Progenitor cell of endocrine pancreas (in vitro differentiated cells): ENCODE measurements at regions not wholly inside any gene's neighbourhood (a gene's known extent, or its start where the extent isn't known, plus 50 kb on each side); places are given as distances from the start of the nearest gene placed in this dataset.

Experiments
- DNase-seq: peaks from one replicate; pipeline ENCODE4 v3.0.0; 2021; ENCODE audit warnings: low spot score; ENCODE audit not compliant: unreplicated experiment
- H3K27ac Mint-ChIP-seq: 2 replicates; pipeline ENCODE4 v1.8.0; 2021; ENCODE audit warnings: mild to moderate bottlenecking, moderate library complexity, mixed read lengths
- H3K27me3 Mint-ChIP-seq: 2 replicates; pipeline ENCODE4 v1.8.0; 2021; ENCODE audit warnings: mixed read lengths
- H3K36me3 Mint-ChIP-seq: 2 replicates; pipeline ENCODE4 v1.8.0; 2022; ENCODE audit warnings: mixed read lengths; ENCODE audit not compliant: insufficient read depth
- H3K4me1 Mint-ChIP-seq: 2 replicates; pipeline ENCODE4 v1.8.0; 2021; ENCODE audit warnings: low read depth, mixed read lengths
- H3K4me3 Mint-ChIP-seq: 2 replicates; pipeline ENCODE4 v1.8.0; 2021; ENCODE audit warnings: low read depth, mild to moderate bottlenecking, moderate library complexity, mixed read lengths
- H3K9me3 Mint-ChIP-seq: 2 replicates; pipeline ENCODE4 v1.8.0; 2021; ENCODE audit warnings: low read depth, mixed read lengths
- TF ChIP-seq, protein P1 (sequence below): fragments of 200-600 bp; sonication (generic); IDR thresholded peaks from one replicate; pipeline ENCODE4 v1.5.0; 2021; ENCODE audit warnings: antibody characterized with exemption, mild to moderate bottlenecking; ENCODE audit not compliant: unreplicated experiment

DNA sequence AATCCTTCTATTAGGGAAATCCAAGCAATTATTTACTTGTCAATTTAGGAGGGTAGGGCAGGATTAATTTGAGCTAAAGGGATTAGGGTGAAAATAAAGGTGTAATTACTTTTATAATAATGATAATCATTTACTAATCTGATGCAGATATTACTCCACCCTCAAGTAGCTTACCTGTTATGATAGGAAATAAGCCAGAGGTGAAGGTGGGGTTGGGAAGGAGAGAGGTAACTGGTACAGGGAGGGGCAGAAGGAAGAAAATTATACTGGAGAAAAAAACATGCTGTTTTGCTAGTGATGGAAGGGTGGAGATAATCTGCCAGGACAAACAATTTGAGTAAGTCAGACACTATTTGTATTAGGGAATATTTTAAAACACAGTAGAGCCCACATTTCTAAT is 157.7 kb downstream of the BARX2 start:
- H3K36me3 Mint-ChIP-seq, result no peaks in the 10 kb centered on the region
- TF ChIP-seq, protein P1, sequence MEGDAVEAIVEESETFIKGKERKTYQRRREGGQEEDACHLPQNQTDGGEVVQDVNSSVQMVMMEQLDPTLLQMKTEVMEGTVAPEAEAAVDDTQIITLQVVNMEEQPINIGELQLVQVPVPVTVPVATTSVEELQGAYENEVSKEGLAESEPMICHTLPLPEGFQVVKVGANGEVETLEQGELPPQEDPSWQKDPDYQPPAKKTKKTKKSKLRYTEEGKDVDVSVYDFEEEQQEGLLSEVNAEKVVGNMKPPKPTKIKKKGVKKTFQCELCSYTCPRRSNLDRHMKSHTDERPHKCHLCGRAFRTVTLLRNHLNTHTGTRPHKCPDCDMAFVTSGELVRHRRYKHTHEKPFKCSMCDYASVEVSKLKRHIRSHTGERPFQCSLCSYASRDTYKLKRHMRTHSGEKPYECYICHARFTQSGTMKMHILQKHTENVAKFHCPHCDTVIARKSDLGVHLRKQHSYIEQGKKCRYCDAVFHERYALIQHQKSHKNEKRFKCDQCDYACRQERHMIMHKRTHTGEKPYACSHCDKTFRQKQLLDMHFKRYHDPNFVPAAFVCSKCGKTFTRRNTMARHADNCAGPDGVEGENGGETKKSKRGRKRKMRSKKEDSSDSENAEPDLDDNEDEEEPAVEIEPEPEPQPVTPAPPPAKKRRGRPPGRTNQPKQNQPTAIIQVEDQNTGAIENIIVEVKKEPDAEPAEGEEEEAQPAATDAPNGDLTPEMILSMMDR, result no peak
- H3K27me3 Mint-ChIP-seq, result peaks cover 4% of the 10 kb centered on the region
- H3K27ac Mint-ChIP-seq, result no peak overlapping the region
- no peak for DNase-seq
- H3K4me1 Mint-ChIP-seq, result no peaks in the 10 kb centered on the region
- H3K9me3 Mint-ChIP-seq, result peaks cover 28% of the 10 kb centered on the region
- H3K4me3 Mint-ChIP-seq, result no peak overlapping the region

DNA sequence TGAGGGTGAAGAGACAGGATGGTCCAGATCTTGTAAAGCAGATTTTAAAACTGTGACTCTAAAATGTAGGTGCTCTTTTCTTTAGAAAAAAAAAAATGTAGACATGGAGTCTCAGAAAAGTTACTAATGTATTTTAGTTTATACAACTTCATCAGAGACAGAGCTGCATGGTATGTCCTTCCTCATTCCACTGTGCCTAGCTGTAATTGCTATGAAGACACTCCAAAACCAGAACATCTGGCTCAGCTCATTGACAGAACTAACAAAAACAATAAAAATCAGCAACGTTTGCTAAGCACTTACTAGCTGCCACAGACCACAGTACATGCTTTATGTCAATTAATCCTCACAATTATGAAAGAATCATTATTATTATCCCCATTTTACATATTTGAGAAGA is 160.7 kb downstream of the BARX2 start:
- H3K36me3 Mint-ChIP-seq, result no peaks in the 10 kb centered on the region
- TF ChIP-seq, protein P1, result no peak
- peaks cover 34% of the 10 kb centered on the region for H3K9me3 Mint-ChIP-seq
- no peak overlapping the region for H3K27ac Mint-ChIP-seq
- peaks cover 4% of the 10 kb centered on the region for H3K27me3 Mint-ChIP-seq
- H3K4me3 Mint-ChIP-seq, result no peak overlapping the region
- DNase-seq, result no peak
- H3K4me1 Mint-ChIP-seq, result no peaks in the 10 kb centered on the region

DNA sequence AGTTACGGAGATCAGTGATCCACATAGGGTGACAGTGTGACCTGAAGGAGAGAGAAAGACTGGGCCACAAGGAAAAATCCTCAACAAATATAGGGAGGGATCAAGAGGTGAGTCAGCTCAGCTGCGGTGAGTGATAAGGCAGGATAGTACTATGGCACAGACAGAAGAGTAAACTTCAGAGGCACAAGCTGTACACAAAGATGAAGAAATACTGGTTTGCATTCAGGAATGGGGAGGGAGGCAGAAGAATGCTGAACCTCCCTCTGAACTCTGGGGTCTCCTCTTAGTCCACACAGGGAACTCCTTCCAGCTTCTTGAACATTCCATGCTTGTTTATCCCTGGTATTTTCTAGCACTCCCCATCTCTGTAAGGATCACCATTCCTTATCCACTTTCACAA is 162.7 kb downstream of the BARX2 start:
- H3K4me1 Mint-ChIP-seq, result no peaks in the 10 kb centered on the region
- TF ChIP-seq, protein P1, result no peak
- no peak overlapping the region for H3K4me3 Mint-ChIP-seq
- H3K36me3 Mint-ChIP-seq, result no peaks in the 10 kb centered on the region
- peaks cover 38% of the 10 kb centered on the region for H3K9me3 Mint-ChIP-seq
- peak overlapping the region; percentile 67 for H3K27ac Mint-ChIP-seq
- H3K27me3 Mint-ChIP-seq, result no peaks in the 10 kb centered on the region
- DNase-seq, result no peak

DNA sequence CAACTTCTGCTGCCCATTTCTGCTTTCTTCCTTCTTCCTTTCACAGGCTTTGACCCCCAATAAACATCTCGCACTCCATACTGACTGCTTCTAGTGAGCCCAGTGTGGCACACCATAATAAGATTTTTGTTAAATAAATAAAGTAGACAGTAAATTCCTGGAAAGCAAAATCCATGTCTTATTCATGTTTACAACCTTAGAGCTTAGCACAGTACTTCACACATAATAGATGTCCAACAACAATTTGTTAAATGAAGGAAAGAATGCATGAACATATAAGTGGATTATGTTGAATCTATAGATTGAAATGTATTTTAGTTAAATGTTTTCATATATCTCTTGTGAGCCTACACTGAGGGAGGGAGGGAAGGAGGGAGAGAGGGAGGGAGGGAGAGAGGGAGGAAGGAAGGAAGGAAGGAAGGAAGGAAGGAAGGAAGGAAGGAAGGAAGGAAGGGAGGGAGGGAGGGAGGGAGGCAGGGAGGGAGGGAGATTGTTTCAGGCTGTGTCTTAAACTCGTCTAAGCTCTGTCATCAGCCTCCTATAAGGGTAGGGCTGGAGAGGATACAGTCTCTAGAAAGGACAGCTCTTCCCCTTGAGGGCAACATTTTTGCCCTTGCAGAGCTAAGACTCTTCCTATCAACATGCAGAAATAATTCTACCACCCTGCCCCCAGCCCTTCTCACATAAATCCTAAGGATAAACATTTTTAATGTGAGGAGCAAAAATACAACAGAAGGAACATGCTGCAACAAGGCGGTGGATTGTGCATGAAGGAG is 168.1 kb downstream of the BARX2 start:
- Mint-ChIP-seq H3K27ac (no peak overlapping the region), H3K9me3 (peaks cover 15% of the 10 kb centered on the region), H3K36me3 (no peaks in the 10 kb centered on the region), H3K4me1 (no peaks in the 10 kb centered on the region), H3K27me3 (peaks cover 14% of the 10 kb centered on the region), H3K4me3 (no peak overlapping the region)
- TF ChIP-seq, protein P1, result no peak
- no peak for DNase-seq

DNA sequence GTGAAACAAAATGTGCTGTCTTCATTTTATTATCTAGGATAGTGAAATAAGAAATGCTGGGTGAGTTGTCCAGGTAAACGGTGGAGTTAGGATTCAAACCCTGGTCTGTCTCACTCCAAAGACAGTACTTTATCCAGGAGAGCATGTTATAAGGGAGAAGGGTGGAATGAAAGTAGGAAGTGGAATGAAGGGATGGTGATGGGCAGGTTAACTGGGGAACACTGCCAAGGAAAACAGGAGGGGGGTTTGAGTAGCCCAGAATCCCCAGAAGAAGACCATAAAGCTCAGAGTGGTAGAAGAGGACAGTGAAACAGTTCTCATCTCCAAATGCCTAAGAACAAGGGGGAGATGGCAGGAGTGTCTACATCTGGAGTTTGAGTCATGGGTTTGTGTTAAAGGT is 169.0 kb downstream of the BARX2 start:
- TF ChIP-seq, protein P1, result no peak
- Mint-ChIP-seq H3K4me3 (no peak overlapping the region), H3K36me3 (no peaks in the 10 kb centered on the region), H3K27ac (no peak overlapping the region), H3K9me3 (peaks cover 18% of the 10 kb centered on the region), H3K27me3 (peaks cover 14% of the 10 kb centered on the region), H3K4me1 (no peaks in the 10 kb centered on the region)
- no peak for DNase-seq
